GM19452 (cell line): ENCODE measurements at regions not wholly inside any gene's neighbourhood (a gene's known extent, or its start where the extent isn't known, plus 50 kb on each side); places are given as distances from the start of the nearest gene placed in this dataset.
"Not testable (repeated sequence)": the region's sequence is repeated elsewhere in the genome, so short reads cannot be mapped to it uniquely, and the experiment has no call there.

ENCODE experiments used
- ATAC-seq: cut with Tn5 transposase; IDR thresholded peaks from one replicate; pipeline ENCODE4 v1.9.1; 2021; ENCODE audit not compliant: unreplicated experiment

GRCh38 chr7:12979181-12979580 lies 291.7 kb downstream of the ARL4A start:
- no peak for ATAC-seq

- ATAC-seq, result no peak
Observed at GRCh38 chr7:12982178-12982577, 294.7 kb downstream of the ARL4A start.

DNA sequence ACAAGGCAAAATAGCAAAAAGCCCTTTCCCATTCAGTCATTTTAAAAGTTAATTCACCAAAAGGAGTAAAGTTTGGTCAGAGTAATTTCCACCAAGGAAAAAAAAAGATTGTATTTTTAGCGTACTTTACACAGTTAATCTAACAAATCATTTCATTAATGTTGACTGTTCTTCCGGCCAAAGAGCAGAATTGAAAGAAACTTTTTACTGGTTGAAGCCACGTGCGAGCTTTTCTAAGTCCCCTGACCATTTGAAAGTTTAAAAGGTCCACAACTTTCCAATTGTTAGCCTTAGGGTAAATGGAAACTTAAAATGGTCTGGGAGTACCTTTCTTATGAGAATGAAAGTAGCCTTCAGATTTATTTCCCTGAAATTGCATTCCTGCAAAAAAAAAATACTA lies 296.7 kb downstream of the ARL4A start:
- ATAC-seq, result no peak

- no peak for ATAC-seq
Observed at GRCh38 chr7:12985228-12985627, 297.8 kb downstream of the ARL4A start.

GRCh38 chr7:12985752-12986151 lies 298.3 kb downstream of the ARL4A start:
- ATAC-seq, result no peak

GRCh38 chr7:12987238-12987637 lies 299.8 kb downstream of the ARL4A start:
- ATAC-seq, result no peak

- no peak for ATAC-seq
Observed at GRCh38 chr7:12990440-12990839, 303.0 kb downstream of the ARL4A start.

DNA sequence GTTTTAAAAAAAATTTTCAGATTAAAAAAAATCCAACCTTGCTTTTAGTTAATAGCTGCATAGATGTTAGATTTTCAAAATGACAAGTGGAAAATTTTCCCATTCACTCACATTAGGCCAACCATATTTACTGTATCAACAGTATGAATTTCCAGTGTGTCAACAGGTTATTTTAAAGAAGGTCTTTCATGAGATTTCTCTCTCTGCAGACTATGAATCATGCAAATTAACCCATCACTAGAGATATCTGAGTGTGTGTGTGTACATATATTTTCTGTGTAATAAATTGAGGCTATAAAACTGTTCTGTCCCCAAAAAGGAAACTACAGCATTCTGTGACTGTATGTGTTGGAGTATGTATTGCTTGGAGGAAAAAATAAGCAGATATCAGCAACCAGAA lies 305.6 kb downstream of the ARL4A start:
- no peak for ATAC-seq

- no peak for ATAC-seq
Observed at GRCh38 chr7:12995912-12996469, 308.6 kb downstream of the ARL4A start.

- ATAC-seq, result no peak
Observed at GRCh38 chr7:13007331-13007730, 319.9 kb downstream of the ARL4A start.

- no peak for ATAC-seq
Observed at GRCh38 chr7:13009517-13009916, 322.1 kb downstream of the ARL4A start.

- ATAC-seq, result no peak
Observed at GRCh38 chr7:13014011-13014410, 326.6 kb downstream of the ARL4A start.

GRCh38 chr7:13016036-13016581 lies 328.7 kb downstream of the ARL4A start:
- no peak for ATAC-seq

GRCh38 chr7:13016592-13017332 lies 329.3 kb downstream of the ARL4A start:
- ATAC-seq, result no peak

GRCh38 chr7:13017333-13017857 lies 330.0 kb downstream of the ARL4A start:
- ATAC-seq, result no peak

GRCh38 chr7:13017881-13018280 lies 330.4 kb downstream of the ARL4A start:
- no peak for ATAC-seq

DNA sequence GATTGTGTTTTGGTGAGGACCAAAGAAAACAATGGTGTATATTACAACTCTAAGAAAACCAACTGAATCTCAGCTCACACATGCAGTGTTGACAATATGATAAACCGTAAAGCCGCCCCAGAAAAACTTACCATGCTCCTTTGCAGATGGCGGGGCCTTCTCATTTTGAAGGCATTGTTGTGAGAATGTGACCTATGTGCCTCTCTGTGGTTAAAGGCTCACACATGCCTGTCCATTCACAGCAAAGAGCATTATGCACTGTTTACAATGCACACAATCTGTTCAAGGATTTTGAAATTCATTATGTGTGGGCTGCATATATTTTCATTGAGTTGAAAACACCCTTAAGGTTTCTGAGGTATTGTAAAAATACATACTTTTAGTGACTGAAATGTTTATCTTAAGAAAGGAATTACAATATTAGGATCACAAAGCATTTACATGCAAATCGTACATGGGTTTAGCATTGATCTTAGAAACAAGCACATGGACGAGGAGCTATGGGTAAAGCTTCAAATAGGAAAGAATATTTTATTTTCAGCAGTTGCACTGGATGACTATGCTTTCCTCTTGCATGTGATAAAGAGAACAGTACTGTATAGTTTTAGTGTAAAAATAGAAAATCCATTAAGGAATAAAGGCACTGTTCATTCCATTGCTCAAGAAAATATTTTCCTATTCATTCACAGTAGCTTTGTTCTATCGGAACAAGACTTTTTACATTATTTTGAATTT lies 334.3 kb downstream of the ARL4A start:
- ATAC-seq, result no peak

- ATAC-seq, result no peak
Observed at GRCh38 chr7:13024121-13024674, 336.8 kb downstream of the ARL4A start.

DNA sequence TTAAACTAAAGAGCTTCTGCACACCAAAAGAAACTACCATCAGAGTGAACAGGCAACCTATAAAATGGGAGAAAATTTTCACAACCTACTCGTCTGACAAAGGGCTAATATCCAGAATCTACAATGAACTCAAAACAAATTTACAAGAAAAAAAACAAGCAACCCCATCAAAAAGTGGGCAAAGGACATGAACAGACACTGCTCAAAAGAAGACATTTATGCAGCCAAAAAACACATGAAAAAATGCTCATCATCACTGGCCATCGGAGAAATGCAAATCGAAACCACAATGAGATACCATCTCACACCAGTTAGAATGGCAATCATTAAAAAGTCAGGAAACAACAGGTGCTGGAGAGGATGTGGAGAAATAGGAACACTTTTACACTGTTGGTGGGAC lies 337.6 kb downstream of the ARL4A start:
- not testable (repeated sequence) for ATAC-seq

GRCh38 chr7:13027321-13027720 lies 339.9 kb downstream of the ARL4A start:
- ATAC-seq, result no peak

- ATAC-seq, result no peak
Observed at GRCh38 chr7:13028036-13028824, 340.8 kb downstream of the ARL4A start.
